HEK293T (cell line): ENCODE measurements at regions not wholly inside any gene's neighbourhood (a gene's known extent, or its start where the extent isn't known, plus 50 kb on each side); places are given as distances from the start of the nearest gene placed in this dataset.
"Not testable (repeated sequence)": the region's sequence is repeated elsewhere in the genome, so short reads cannot be mapped to it uniquely, and the experiment has no call there.

Experiments
- CTBP1 ChIP-seq: fragments of 450-650 bp; IDR thresholded peaks from 2 replicates; pipeline ENCODE4 v1.6.1; 2016; ENCODE audit warnings: borderline replicate concordance
- ELF4 ChIP-seq: fragments of 450-650 bp; IDR thresholded peaks from 2 replicates; pipeline ENCODE4 v1.6.1; 2017; ENCODE audit warnings: antibody characterized with exemption
- FOXK2 ChIP-seq: fragments of 450-650 bp; IDR thresholded peaks from 2 replicates; pipeline ENCODE4 v1.6.1; 2016; ENCODE audit warnings: mild to moderate bottlenecking
- FOXM1 ChIP-seq: fragments of 450-650 bp; IDR thresholded peaks from 2 replicates; pipeline ENCODE4 v1.6.1; 2017; ENCODE audit warnings: mild to moderate bottlenecking, borderline replicate concordance
- HDGF ChIP-seq: fragments of 450-650 bp; IDR thresholded peaks from 2 replicates; pipeline ENCODE4 v1.6.1; 2017; ENCODE audit warnings: antibody characterized with exemption, borderline replicate concordance
- L3MBTL2 ChIP-seq: fragments of 450-650 bp; conservative IDR thresholded peaks from 2 replicates; pipeline ENCODE4 v1.6.1; 2016; ENCODE audit warnings: mild to moderate bottlenecking
- NFRKB ChIP-seq: fragments of 450-650 bp; IDR thresholded peaks from 2 replicates; pipeline ENCODE4 v1.6.1; 2016; ENCODE audit warnings: mild to moderate bottlenecking, moderate library complexity
- SP1 ChIP-seq: fragments of 450-650 bp; IDR thresholded peaks from 2 replicates; pipeline ENCODE4 v1.6.1; 2017
- TARDBP ChIP-seq: fragments of 450-650 bp; IDR thresholded peaks from 2 replicates; pipeline ENCODE4 v1.6.1; 2016
- TF ChIP-seq, protein P1 (sequence below): fragments of 450-650 bp; IDR thresholded peaks from 2 replicates; pipeline ENCODE4 v1.6.1; 2016

- TF ChIP-seq FOXM1, FOXK2, ELF4, CTBP1, TARDBP, NFRKB, SP1, HDGF, L3MBTL2: not testable (repeated sequence)
- TF ChIP-seq, protein P1, sequence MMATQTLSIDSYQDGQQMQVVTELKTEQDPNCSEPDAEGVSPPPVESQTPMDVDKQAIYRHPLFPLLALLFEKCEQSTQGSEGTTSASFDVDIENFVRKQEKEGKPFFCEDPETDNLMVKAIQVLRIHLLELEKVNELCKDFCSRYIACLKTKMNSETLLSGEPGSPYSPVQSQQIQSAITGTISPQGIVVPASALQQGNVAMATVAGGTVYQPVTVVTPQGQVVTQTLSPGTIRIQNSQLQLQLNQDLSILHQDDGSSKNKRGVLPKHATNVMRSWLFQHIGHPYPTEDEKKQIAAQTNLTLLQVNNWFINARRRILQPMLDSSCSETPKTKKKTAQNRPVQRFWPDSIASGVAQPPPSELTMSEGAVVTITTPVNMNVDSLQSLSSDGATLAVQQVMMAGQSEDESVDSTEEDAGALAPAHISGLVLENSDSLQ: not testable (repeated sequence)
Observed at GRCh38 chr3:71938081-71938480, 153.1 kb upstream of the PROK2 start.
